ENCODE measurements at regions not wholly inside any gene's neighbourhood (a gene's known extent, or its start where the extent isn't known, plus 50 kb on each side); places are given as distances from the start of the nearest gene placed in this dataset.

GRCh38 chr14:106051796-106052195 lies 525.4 kb downstream of the TMEM121 start:
- Mint-ChIP-seq H3K9me3 (ENCODE audit: insufficient read depth) (no peaks in the 10 kb centered on the region), H3K27me3 (peaks cover 5% of the 10 kb centered on the region), H3K27ac (no peak overlapping the region), H3K4me1 (peaks cover 5% of the 10 kb centered on the region), H3K4me3 (no peak overlapping the region)
- no peak for TF ChIP-seq EZH2 (IDR thresholded peaks at IDR 0.05; ENCODE audit: borderline replicate concordance, insufficient read depth, low read depth, low read length, poor library complexity, severe bottlenecking)
- no peak for TF ChIP-seq CTCF (IDR thresholded peaks at IDR 0.05)
- WGBS (ENCODE audit: insufficient coverage) = 60% methylated on average over 1 of the region's 2 CpGs
- Histone ChIP-seq H3K4me3 (ENCODE audit: control extremely low read depth in 1 of 5, extremely low read depth in 1 of 5, insufficient read depth in 1 of 5, low read depth in 2 of 5, low read length in 4 of 5) (no peak overlapping the region), H3K36me3 (replicated peaks in 1 of 2; ENCODE audit: control extremely low read depth in 1 of 2, control insufficient read depth in 1 of 2, extremely low read depth in 1 of 2, insufficient read depth in 2 of 2, low read length in 1 of 2) (no peaks in the 10 kb centered on the region), H3K9me3 (ENCODE audit: control extremely low read depth in 1 of 3, control insufficient read depth in 2 of 3, insufficient read depth in 1 of 3, low read length in 2 of 3) (no peaks in the 10 kb centered on the region), H3K27me3 (replicated peaks in 1 of 4; ENCODE audit: control extremely low read depth in 1 of 4, control insufficient read depth in 3 of 4, insufficient read depth in 4 of 4, low read length in 3 of 4) (peaks cover 0 to 3% (median 0%) of the 10 kb centered on the region in 4 experiments), H3K9ac (ENCODE audit: low read length) (no peak overlapping the region), H2AFZ (ENCODE audit: insufficient read depth, low read depth, low read length, poor library complexity, severe bottlenecking) (no peak overlapping the region), H3K4me1 (ENCODE audit: control insufficient read depth in 2 of 2, insufficient read depth in 2 of 2, low read length in 2 of 2) (peaks cover 0 to 10% of the 10 kb centered on the region in 2 donors), H4K20me1 (ENCODE audit: control insufficient read depth, insufficient read depth, low read length, poor library complexity, severe bottlenecking) (no peaks in the 10 kb centered on the region), H3K79me2 (ENCODE audit: control insufficient read depth, insufficient read depth, low read length) (no peaks in the 10 kb centered on the region), H3K4me2 (replicated peaks; ENCODE audit: low read depth, low read length, poor library complexity, severe bottlenecking) (no peak overlapping the region), H3K27ac (ENCODE audit: low read length in 2 of 2) (no peak overlapping the region)
- POLR2A ChIA-PET = no interaction called here
- ATAC-seq (ENCODE audit: low read depth) = no peak
- intact Hi-C loops (cut with micrococcal nuclease) = loop anchor here (2.0 kb wide), 1 partner anchor 27 kb away; no protein-coding TSS in a partner anchor
- no peak for DNase-seq
- CTCF ChIA-PET = no interaction called here

GRCh38 chr14:106055289-106055688 lies 528.9 kb downstream of the TMEM121 start:
- CTCF ChIA-PET = no interaction called here
- H3K4me3 Mint-ChIP-seq = no peak overlapping the region

More at GRCh38 chr14:106055289-106055688, 528.9 kb downstream of the TMEM121 start:
- Histone ChIP-seq H2AFZ (ENCODE audit: insufficient read depth, low read depth, low read length, poor library complexity, severe bottlenecking) (no peak overlapping the region), H3K9ac (ENCODE audit: low read length) (no peak overlapping the region), H3K27ac (ENCODE audit: low read length in 2 of 2) (no peak overlapping the region), H3K27me3 (replicated peaks in 1 of 4; ENCODE audit: control extremely low read depth in 1 of 4, control insufficient read depth in 3 of 4, insufficient read depth in 4 of 4, low read length in 3 of 4) (peaks cover 0 to 6% (median 0%) of the 10 kb centered on the region in 4 experiments), H3K79me2 (ENCODE audit: control insufficient read depth, insufficient read depth, low read length) (no peaks in the 10 kb centered on the region), H3K4me2 (replicated peaks; ENCODE audit: low read depth, low read length, poor library complexity, severe bottlenecking) (no peak overlapping the region), H3K36me3 (replicated peaks in 1 of 2; ENCODE audit: control extremely low read depth in 1 of 2, control insufficient read depth in 1 of 2, extremely low read depth in 1 of 2, insufficient read depth in 2 of 2, low read length in 1 of 2) (no peaks in the 10 kb centered on the region), H3K9me3 (ENCODE audit: control extremely low read depth in 1 of 3, control insufficient read depth in 2 of 3, insufficient read depth in 1 of 3, low read length in 2 of 3) (no peaks in the 10 kb centered on the region), H3K4me3 (ENCODE audit: control extremely low read depth in 1 of 5, extremely low read depth in 1 of 5, insufficient read depth in 1 of 5, low read depth in 2 of 5, low read length in 4 of 5) (no peak overlapping the region), H3K4me1 (ENCODE audit: control insufficient read depth in 2 of 2, insufficient read depth in 2 of 2, low read length in 2 of 2) (peaks cover 0 to 10% of the 10 kb centered on the region in 2 donors), H4K20me1 (ENCODE audit: control insufficient read depth, insufficient read depth, low read length, poor library complexity, severe bottlenecking) (no peaks in the 10 kb centered on the region)
- WGBS (ENCODE audit: insufficient coverage) = 0% methylated on average over 1 of the region's 6 CpGs
- no peaks in the 10 kb centered on the region for H3K9me3 Mint-ChIP-seq (ENCODE audit: insufficient read depth)
- H3K27me3 Mint-ChIP-seq = no peaks in the 10 kb centered on the region
- POLR2A ChIA-PET = no interaction called here
- no peak overlapping the region for H3K27ac Mint-ChIP-seq
- ATAC-seq (ENCODE audit: low read depth) = no peak
- intact Hi-C loops (cut with micrococcal nuclease) = no loop called here
- no peak for DNase-seq
- H3K4me1 Mint-ChIP-seq = peaks cover 5% of the 10 kb centered on the region
- TF ChIP-seq CTCF (IDR thresholded peaks at IDR 0.05) (no peak), EZH2 (IDR thresholded peaks at IDR 0.05; ENCODE audit: borderline replicate concordance, insufficient read depth, low read depth, low read length, poor library complexity, severe bottlenecking) (no peak)
